HG02852 (cell line): ENCODE measurements at regions not wholly inside any gene's neighbourhood (a gene's known extent, or its start where the extent isn't known, plus 50 kb on each side); places are given as distances from the start of the nearest gene placed in this dataset.
"Not testable (repeated sequence)": the region's sequence is repeated elsewhere in the genome, so short reads cannot be mapped to it uniquely, and the experiment has no call there.

Source experiments
- ATAC-seq: cut with Tn5 transposase; IDR thresholded peaks from one replicate; pipeline ENCODE4 v1.9.1; 2021; ENCODE audit warnings: mild to moderate bottlenecking, moderate library complexity; ENCODE audit not compliant: unreplicated experiment

DNA sequence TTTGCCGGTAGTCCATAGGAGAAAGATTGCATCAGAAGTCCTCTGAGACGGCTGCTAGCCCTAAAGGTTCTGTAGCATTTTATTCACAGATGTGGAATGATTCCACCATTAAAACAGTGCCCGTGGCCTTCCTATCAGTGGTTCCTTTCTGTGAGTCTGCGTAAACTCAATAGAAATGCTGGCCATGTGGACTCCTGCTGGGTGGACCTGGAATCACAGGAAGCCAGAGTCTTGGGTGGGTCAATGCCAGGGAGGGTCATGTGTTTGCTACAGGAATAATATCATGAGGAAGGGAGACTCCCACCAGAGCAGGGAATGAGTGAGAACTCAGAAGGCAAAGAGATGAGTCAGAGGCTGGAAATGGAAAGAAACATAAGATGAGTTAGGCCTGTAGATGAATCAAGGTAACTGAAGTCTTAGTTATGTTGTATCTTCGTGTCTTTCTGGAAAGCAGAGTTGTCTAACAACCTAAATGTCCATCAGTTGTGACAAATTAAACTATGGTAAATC is 410.4 kb upstream of the AUTS2 start:
- no peak for ATAC-seq

GRCh38 chr7:69189406-69189805 is 408.9 kb upstream of the AUTS2 start:
- no peak for ATAC-seq

GRCh38 chr7:69190025-69190424 is 408.2 kb upstream of the AUTS2 start:
- ATAC-seq, result no peak

GRCh38 chr7:69190763-69191162 is 407.5 kb upstream of the AUTS2 start:
- no peak for ATAC-seq

DNA sequence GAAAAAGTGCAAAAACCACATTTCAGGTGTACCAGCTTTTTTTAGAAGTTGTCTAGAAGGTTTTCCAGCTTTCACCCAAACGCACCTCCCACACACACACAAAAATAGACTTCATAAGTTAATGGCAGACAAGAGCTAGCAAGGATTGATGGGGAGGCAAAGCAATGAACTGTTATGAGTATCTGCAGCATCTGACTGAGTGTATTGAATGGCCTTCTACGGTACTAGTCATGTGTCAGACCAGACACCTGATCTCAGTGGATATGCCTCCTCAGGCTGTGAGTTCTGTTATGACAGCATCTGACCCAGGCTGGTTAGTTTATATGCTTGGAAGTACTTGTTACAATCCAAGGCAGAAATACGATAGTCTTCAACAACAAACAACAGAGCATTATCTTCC is 406.1 kb upstream of the AUTS2 start:
- no peak for ATAC-seq

DNA sequence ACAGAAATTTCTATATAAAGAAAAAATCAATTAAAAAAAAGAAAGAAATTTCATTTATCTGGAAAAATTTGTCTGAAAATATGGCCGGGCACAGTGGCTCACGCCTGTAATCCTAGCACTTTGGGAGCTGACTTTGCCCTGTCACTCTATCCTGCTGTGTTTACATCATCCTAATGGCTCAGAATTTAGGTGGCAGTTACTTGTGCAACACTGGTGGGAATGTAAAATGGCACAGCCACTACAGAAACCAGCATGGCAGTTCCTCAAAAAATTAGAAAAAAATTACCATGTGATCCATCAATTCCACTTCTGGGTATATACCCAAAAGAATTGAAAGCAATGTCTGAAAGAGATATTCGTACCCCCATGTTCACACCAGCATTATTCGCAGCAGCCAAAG is 405.2 kb upstream of the AUTS2 start:
- no peak for ATAC-seq

- no peak for ATAC-seq
Observed at GRCh38 chr7:69196593-69196992, 401.7 kb upstream of the AUTS2 start.

DNA sequence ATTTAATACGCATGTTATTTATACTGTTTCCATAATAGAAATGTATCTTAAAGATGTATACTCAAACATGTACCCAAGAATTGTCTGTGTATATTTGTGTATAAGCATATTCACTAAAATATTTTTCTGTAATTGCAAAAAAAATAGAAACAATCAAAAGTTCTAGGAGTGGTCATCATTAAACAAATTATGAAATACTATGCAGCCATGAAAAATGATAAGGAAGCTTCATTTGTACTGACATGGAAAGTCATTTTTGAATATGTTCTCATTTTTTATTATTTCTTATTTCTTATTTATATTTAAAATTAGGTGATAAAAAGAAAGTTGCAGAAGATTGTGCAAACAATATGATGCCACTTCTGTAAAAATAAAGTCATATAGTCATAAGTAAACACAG is 400.0 kb upstream of the AUTS2 start:
- no peak for ATAC-seq

DNA sequence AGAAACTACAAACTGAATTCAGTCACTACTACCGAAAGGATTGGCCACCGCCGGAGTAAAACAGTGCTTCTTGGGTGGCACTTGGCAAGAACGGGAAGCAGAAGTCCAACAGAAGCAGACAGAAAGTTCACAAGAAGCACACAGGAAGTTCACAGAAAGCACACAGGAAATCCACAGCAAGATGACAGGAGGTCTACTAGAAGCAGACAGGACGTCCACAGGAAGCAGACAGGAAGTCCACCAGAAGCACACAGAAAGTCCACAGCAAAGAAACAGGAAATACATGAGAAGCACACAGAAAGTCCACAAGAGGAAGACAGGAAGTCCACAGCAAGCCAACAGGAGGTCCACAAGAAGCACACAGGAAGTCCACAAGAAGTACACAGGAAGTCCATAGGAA is 399.2 kb upstream of the AUTS2 start:
- no peak for ATAC-seq

DNA sequence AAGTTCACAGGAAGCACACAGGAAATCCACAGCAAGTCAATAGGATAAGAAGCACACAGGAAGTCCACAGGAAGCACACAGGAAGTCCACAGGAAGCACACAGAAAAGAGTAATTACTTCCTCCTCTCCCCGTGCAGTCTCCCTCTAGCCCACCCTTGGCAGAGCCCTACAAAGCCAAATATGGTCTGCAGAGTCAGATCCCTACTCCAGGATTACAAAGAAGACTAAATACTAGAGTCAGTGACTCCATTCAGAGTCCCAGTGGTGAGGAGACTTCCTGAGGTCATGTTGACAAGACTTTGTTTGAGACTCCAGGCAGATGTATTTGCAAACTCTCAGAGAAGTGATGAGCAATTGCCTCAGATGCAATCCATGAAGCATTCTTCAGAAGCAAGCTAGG is 398.6 kb upstream of the AUTS2 start:
- no peak for ATAC-seq

DNA sequence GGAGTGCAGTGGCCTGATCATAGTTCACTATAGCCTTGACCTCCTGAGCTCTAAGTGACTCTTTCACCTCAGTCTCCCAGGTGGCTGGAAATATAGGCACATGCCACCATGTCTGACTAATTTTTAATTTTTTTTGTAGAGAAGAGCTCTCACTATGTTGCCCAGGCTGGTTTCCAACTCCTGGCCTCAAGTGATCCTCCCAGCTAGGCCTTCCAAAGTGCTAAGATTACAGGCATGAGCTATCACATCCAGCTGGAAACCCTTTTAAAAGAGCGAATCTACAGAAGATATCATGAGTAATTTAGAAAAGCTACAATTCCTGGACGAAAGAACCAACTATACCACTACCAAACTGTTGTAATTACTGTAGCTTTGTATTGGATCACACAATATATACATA is 394.4 kb upstream of the AUTS2 start:
- no peak for ATAC-seq

GRCh38 chr7:69204943-69205342 is 393.3 kb upstream of the AUTS2 start:
- no peak for ATAC-seq

GRCh38 chr7:69205581-69205980 is 392.7 kb upstream of the AUTS2 start:
- ATAC-seq, result no peak

- ATAC-seq, result no peak
Observed at GRCh38 chr7:69208276-69208675, 390.0 kb upstream of the AUTS2 start.

DNA sequence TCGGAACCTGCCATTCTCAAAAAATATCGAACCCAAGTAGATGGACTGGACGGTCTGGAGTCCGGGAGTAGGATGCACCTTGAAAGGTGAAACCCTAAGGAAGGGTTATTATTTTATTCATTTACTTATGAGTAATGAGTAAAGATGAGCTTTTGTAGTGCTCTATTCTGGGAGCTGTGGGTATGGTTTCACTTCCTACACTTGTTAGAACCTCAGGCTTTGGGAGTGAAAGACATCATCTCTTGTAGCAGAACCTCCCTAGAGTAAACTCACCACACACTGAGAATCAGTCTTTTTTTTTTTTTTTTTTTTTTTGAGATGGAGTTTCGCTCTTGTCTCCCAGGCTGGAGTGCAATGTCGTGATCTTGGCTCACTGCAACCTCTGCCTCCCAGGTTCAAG is 389.4 kb upstream of the AUTS2 start:
- peak; percentile 96 for ATAC-seq

DNA sequence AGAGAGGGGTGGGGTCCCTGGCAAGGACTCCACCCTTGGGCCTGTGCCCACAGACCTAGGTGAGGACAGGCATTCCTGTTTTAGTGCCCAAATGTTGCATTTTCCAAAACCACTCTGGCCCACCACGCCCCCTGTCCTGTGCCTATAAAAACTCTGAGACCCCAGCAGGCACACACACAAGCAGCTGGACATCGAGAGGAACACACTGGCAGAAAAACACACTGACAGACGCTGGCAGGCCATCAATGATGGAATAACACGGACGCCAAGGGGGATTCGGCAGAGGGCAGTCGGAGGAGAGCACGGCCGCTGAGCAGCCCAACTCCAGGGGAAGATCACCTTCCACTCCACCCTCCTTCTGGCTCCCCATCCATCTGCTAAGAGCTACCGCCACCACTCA is 386.9 kb upstream of the AUTS2 start:
- no peak for ATAC-seq

DNA sequence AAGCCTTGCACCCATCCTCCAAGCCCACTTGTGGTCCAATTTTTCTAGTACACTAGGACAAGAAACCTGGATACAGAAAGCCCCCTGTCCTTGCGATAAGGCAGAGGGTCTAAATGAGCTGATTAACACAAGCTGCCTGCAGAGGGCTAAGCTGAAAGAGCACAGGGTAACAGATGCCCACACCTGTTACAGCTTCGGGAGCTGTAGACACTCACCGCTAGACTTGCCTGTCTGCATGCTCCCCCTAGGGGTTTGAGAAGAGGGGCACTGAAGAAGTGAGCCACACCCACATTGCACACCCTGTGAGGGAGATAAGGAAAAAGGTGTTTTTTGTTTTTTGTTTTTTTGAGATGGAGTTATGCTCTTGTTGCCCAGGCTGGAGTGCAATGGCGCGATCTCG is 386.5 kb upstream of the AUTS2 start:
- no peak for ATAC-seq

DNA sequence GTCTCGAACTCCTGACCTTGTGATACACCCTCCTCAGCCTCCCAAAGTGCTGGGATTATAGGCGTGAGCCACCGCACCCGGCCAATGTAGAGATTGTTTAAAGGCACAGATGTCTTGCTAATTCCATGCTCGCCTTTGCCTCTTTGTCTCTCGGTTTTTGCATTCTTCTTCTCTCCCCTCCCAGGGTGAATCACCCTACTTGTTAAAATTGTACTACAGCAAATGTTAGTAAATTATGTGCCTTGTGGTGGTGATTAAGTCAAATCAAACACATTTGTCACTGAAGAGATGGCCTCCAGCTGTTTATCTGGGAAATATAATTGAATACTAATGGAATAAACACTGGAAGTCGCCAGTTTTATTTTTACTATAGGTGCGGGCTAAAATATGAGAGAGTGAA is 384.4 kb upstream of the AUTS2 start:
- no peak for ATAC-seq

DNA sequence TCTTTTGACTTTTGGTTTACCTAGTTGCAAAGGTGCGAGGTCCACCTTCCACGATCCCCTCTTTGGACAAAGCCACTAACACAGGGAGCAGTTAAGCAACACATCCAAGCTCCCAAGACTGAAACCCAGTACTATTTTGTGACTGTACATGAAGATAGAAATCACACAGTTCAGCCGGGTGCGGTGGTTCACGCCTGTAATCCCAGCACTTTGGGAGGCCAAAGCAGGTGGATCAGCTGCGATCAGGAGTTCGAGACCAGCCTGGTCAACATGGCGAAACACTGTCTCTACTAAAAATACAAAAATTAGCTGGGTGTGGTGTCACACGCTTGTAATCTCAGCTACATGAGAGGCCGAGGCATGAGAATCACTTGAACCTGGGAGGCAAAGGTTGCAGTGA is 382.8 kb upstream of the AUTS2 start:
- not testable (repeated sequence) for ATAC-seq

DNA sequence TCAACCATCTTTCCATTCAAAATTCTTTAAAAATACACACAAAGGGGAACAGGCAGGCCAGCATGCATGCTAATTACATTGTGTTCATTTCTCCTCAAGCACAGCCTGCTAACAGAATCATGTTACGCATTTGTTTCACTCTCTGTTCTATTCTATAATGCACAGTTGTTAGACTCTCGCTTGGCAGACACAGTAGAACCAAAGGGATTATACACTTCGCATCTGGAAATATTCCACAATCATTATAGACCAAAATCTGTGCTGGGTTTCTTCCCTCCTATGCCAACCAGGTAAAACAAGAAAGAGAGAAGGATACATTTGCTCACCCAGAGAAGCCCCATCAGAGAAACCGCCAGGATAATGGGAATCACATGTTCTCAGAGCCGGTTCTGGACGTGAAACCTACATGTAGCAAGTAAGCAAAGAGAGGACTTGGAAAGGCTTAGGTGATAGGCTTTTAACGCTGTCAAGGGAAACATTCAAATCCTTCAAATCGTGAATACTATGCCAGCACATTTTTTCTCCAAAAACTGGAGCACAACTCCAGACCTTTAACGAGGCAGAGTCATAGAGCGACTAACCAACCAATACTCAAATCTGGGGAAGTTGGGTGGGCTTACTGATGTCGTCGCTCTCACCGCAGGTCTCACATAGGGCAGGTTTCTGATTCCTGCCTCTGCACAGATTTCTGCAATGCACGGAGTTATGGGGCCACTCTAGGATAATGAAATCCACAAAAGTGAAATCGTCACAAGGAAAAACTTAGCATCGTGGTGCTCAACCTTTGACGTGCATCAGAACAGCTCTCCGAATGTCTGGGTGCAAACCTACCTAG is 380.5 kb upstream of the AUTS2 start:
- no peak for ATAC-seq

- no peak for ATAC-seq
Observed at GRCh38 chr7:69218576-69218975, 379.7 kb upstream of the AUTS2 start.

GRCh38 chr7:69219381-69219780 is 378.9 kb upstream of the AUTS2 start:
- no peak for ATAC-seq
